GM23338 (cell line): ENCODE measurements at regions not wholly inside any gene's neighbourhood (a gene's known extent, or its start where the extent isn't known, plus 50 kb on each side); places are given as distances from the start of the nearest gene placed in this dataset.

ENCODE experiments used
- ATAC-seq: fragments of 200-7000 bp; cut with Tn5 transposase; 3 replicates; pipeline ENCODE4 v1.9.1; 2020
- DNase-seq: peaks from one replicate; pipeline ENCODE4 v3.0.0-alpha.2; 2015; ENCODE audit warnings: low spot score
- H2AFZ ChIP-seq: fragments of 200-600 bp; sonication (generic); 2 replicates; pipeline ENCODE4 v1.8.0; 2016; ENCODE audit warnings: antibody characterized with exemption, mild to moderate bottlenecking, moderate library complexity
- H3F3A ChIP-seq: fragments of 200-600 bp; sonication (generic); replicated peaks from 2 replicates; pipeline ENCODE4 v1.8.0; 2017; ENCODE audit warnings: antibody characterized with exemption, mixed run types, low read depth
- H3K27ac ChIP-seq: fragments of 200-600 bp; sonication (generic); 2 replicates; pipeline ENCODE4 v1.6.1; 2016; ENCODE audit warnings: low read depth
- H3K27me3 ChIP-seq: fragments of 200-600 bp; sonication (generic); 2 replicates; pipeline ENCODE4 v1.8.0; 2016; ENCODE audit warnings: mild to moderate bottlenecking, mixed run types, moderate library complexity; ENCODE audit not compliant: insufficient read depth
- H3K36me3 ChIP-seq: fragments of 200-600 bp; sonication (generic); 2 replicates; pipeline ENCODE4 v1.8.0; 2016; ENCODE audit warnings: mild to moderate bottlenecking; ENCODE audit not compliant: insufficient read depth
- H3K4me1 ChIP-seq: fragments of 200-600 bp; sonication (generic); 2 replicates; pipeline ENCODE4 v1.8.0; 2016; ENCODE audit warnings: mild to moderate bottlenecking, moderate library complexity; ENCODE audit not compliant: insufficient read depth
- H3K4me2 ChIP-seq: fragments of 200-600 bp; sonication (generic); 2 replicates; pipeline ENCODE4 v1.7.1; 2017; ENCODE audit warnings: mixed run types
- H3K4me3 ChIP-seq: fragments of 200-600 bp; sonication (generic); 2 replicates; pipeline ENCODE4 v1.6.1; 2016; ENCODE audit warnings: mixed run types
- H3K79me2 ChIP-seq: fragments of 200-600 bp; sonication (generic); replicated peaks from 2 replicates; pipeline ENCODE4 v1.8.0; 2017; ENCODE audit warnings: mild to moderate bottlenecking; ENCODE audit not compliant: insufficient read depth
- H3K9me2 ChIP-seq: fragments of 200-600 bp; sonication (generic); 2 replicates; pipeline ENCODE4 v1.8.0; 2017; ENCODE audit not compliant: insufficient read depth
- H4K20me1 ChIP-seq: fragments of 200-600 bp; sonication (generic); replicated peaks from 2 replicates; pipeline ENCODE4 v1.8.0; 2017; ENCODE audit warnings: mild to moderate bottlenecking; ENCODE audit not compliant: insufficient read depth
- H3K27ac Mint-ChIP-seq: 2 replicates; pipeline ENCODE4 v1.8.0; 2020; ENCODE audit warnings: inconsistent platforms, mild to moderate bottlenecking, moderate library complexity, mixed read lengths
- H3K27me3 Mint-ChIP-seq: 3 replicates; pipeline ENCODE4 v1.8.0; 2022; ENCODE audit warnings: low read depth, mild to moderate bottlenecking, moderate library complexity, mixed read lengths, inconsistent platforms; ENCODE audit not compliant: insufficient read depth, poor library complexity
- H3K36me3 Mint-ChIP-seq: 3 replicates; pipeline ENCODE4 v1.8.0; 2021; ENCODE audit warnings: low read depth, mild to moderate bottlenecking, inconsistent platforms, moderate library complexity, mixed read lengths
- H3K4me1 Mint-ChIP-seq: 3 replicates; pipeline ENCODE4 v1.8.0; 2020; ENCODE audit warnings: mild to moderate bottlenecking, inconsistent platforms, mixed read lengths
- H3K4me3 Mint-ChIP-seq: 3 replicates; pipeline ENCODE4 v1.8.0; 2021; ENCODE audit warnings: moderate library complexity, mild to moderate bottlenecking, inconsistent platforms, mixed read lengths
- H3K9me3 Mint-ChIP-seq: 3 replicates; pipeline ENCODE4 v1.8.0; 2020; ENCODE audit warnings: moderate library complexity, mild to moderate bottlenecking, inconsistent platforms, mixed read lengths
- CREB1 ChIP-seq: fragments of 250-450 bp; sonication (Bioruptor Pico); IDR thresholded peaks from 2 replicates; pipeline ENCODE4 v1.5.0; 2020; ENCODE audit warnings: low read depth, mild to moderate bottlenecking, moderate library complexity
- EZH2phosphoT487 ChIP-seq: fragments of 200-600 bp; sonication (generic); IDR thresholded peaks from one replicate; pipeline ENCODE4 v1.8.1; 2018; ENCODE audit warnings: antibody characterized with exemption; ENCODE audit not compliant: unreplicated experiment
- JUNB ChIP-seq: IDR thresholded peaks from one replicate; pipeline ENCODE4 v1.6.1; 2016; ENCODE audit warnings: antibody characterized with exemption; ENCODE audit not compliant: unreplicated experiment
- NANOG ChIP-seq: IDR thresholded peaks from 2 replicates; pipeline ENCODE4 v1.6.1; 2016; ENCODE audit warnings: antibody characterized with exemption, borderline replicate concordance
- POLR2AphosphoS5 ChIP-seq: IDR thresholded peaks from 2 replicates; pipeline ENCODE4 v1.6.1; 2016; ENCODE audit warnings: antibody characterized with exemption, low read depth
- STAT1 ChIP-seq: IDR thresholded peaks from one replicate; pipeline ENCODE4 v1.6.1; 2016; ENCODE audit warnings: antibody characterized with exemption; ENCODE audit not compliant: unreplicated experiment
- ZNF114 ChIP-seq: fragments of 250-450 bp; sonication (Bioruptor Pico); IDR thresholded peaks from 2 replicates; pipeline ENCODE4 v1.5.0; 2020; ENCODE audit warnings: mild to moderate bottlenecking, moderate library complexity
- ZNF331 ChIP-seq: fragments of 250-450 bp; sonication (Bioruptor Pico); IDR thresholded peaks from 2 replicates; pipeline ENCODE4 v1.5.0; 2020; ENCODE audit warnings: low read depth, mild to moderate bottlenecking, moderate library complexity
- TF ChIP-seq, protein P1 (sequence below): fragments of 250-450 bp; sonication (Bioruptor Pico); IDR thresholded peaks from 2 replicates; pipeline ENCODE4 v1.5.0; 2020; ENCODE audit warnings: mild to moderate bottlenecking, moderate library complexity
- TF ChIP-seq, protein P2 (sequence below): IDR thresholded peaks from one replicate; pipeline ENCODE4 v1.6.1; 2018; ENCODE audit warnings: antibody characterized with exemption; ENCODE audit not compliant: unreplicated experiment
- TF ChIP-seq, protein P3 (sequence below), 2 experiments: fragments of 200-600 bp in 1 of 2; sonication (generic) in 1 of 2; conservative IDR thresholded peaks; 2 replicates each; pipeline versions ENCODE4 v1.5.1 to v1.6.1; 2016 to 2017; ENCODE audit warnings: antibody characterized with exemption in 2 of 2, low read depth in 2 of 2, mild to moderate bottlenecking in 2 of 2, moderate library complexity in 1 of 2

DNA sequence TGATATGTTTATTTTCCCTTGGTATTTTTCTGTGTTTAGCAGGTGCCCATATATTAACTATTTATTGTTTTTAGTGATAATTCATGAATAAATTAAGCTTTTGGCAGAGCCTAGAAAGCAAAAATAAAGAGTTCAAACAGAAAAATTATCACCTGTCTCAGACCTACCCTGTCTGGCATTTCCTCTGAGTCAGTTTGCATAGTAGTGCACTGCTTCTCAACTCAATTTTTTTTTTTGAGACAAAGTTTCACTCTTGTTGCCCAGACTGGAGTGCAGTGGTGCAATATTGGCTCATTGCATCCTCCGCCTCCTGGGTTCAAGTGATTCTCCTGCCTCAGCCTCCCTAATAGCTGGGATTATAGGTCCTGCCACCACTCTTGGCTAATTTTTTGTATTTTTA lies 793.9 kb downstream of the SUCLG1 start:
- TF ChIP-seq EZH2phosphoT487, result no peak
- TF ChIP-seq STAT1, result no peak
- H3K4me2 ChIP-seq, result no peak overlapping the region
- H3K9me2 ChIP-seq, result peaks cover 6% of the 10 kb centered on the region; the same call in 1 of the 2 replicates
- H3K4me3 Mint-ChIP-seq, result no peak overlapping the region
- no peaks in the 10 kb centered on the region for H3K9me3 Mint-ChIP-seq
- DNase-seq, result no peak
- H3K27ac Mint-ChIP-seq, result no peak overlapping the region
- no peak overlapping the region for H3K4me3 ChIP-seq
- no peak overlapping the region for H3K27ac ChIP-seq
- no peaks in the 10 kb centered on the region for H3K4me1 Mint-ChIP-seq
- no peak for ATAC-seq
- no peak overlapping the region for H2AFZ ChIP-seq
- no peaks in the 10 kb centered on the region for H3K79me2 ChIP-seq
- no peaks in the 10 kb centered on the region for H3K27me3 Mint-ChIP-seq
- no peaks in the 10 kb centered on the region for H3K27me3 ChIP-seq
- H4K20me1 ChIP-seq, result no peaks in the 10 kb centered on the region
- H3K4me1 ChIP-seq, result no peaks in the 10 kb centered on the region
- no peaks in the 10 kb centered on the region for H3K36me3 ChIP-seq
- no peaks in the 10 kb centered on the region for H3K36me3 Mint-ChIP-seq
- no peaks in the 10 kb centered on the region for H3F3A ChIP-seq

DNA sequence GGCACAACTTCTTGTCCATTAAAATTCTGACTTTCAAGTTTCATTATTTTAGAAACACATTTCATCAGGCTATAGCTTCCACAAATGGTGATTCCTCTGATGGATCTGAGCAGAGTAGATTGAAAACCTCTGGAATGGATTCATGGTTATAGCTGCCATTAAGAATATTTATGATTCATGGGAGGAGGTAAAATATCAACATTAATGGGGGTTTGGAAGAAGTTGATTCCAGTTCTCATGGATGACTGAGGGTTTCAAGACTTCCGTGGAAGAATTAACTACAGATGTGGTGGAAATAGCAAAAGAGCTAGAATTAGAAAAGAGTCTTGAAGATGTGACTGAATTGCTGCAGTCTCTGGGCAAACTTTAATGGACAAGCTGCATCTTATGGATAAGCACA lies 797.4 kb downstream of the SUCLG1 start:
- H3K27ac Mint-ChIP-seq, result no peak overlapping the region
- no peaks in the 10 kb centered on the region for H3K4me1 Mint-ChIP-seq
- Histone ChIP-seq H3K27me3 (no peaks in the 10 kb centered on the region), H3K4me2 (no peak overlapping the region), H4K20me1 (no peaks in the 10 kb centered on the region), H3F3A (no peaks in the 10 kb centered on the region), H3K9me2 (no peaks in the 10 kb centered on the region), H3K36me3 (no peaks in the 10 kb centered on the region), H3K4me1 (no peaks in the 10 kb centered on the region), H3K27ac (no peak overlapping the region), H3K79me2 (no peaks in the 10 kb centered on the region), H2AFZ (0 out of 2 replicates have a peak overlapping the region, but pooled peaks have one; percentile 33), H3K4me3 (no peak overlapping the region)
- no peaks in the 10 kb centered on the region for H3K9me3 Mint-ChIP-seq
- DNase-seq, result no peak
- H3K4me3 Mint-ChIP-seq, result no peak overlapping the region
- ATAC-seq, result no peak
- H3K36me3 Mint-ChIP-seq, result no peaks in the 10 kb centered on the region
- H3K27me3 Mint-ChIP-seq, result no peaks in the 10 kb centered on the region
- TF ChIP-seq POLR2AphosphoS5 (no peak), ZNF114 (CRISPR knock-in tag) (no peak), JUNB (no peak), NANOG (no peak), ZNF331 (CRISPR knock-in tag) (no peak), EZH2phosphoT487 (no peak), STAT1 (no peak), CREB1 (CRISPR knock-in tag) (no peak)
- TF ChIP-seq, protein P1, sequence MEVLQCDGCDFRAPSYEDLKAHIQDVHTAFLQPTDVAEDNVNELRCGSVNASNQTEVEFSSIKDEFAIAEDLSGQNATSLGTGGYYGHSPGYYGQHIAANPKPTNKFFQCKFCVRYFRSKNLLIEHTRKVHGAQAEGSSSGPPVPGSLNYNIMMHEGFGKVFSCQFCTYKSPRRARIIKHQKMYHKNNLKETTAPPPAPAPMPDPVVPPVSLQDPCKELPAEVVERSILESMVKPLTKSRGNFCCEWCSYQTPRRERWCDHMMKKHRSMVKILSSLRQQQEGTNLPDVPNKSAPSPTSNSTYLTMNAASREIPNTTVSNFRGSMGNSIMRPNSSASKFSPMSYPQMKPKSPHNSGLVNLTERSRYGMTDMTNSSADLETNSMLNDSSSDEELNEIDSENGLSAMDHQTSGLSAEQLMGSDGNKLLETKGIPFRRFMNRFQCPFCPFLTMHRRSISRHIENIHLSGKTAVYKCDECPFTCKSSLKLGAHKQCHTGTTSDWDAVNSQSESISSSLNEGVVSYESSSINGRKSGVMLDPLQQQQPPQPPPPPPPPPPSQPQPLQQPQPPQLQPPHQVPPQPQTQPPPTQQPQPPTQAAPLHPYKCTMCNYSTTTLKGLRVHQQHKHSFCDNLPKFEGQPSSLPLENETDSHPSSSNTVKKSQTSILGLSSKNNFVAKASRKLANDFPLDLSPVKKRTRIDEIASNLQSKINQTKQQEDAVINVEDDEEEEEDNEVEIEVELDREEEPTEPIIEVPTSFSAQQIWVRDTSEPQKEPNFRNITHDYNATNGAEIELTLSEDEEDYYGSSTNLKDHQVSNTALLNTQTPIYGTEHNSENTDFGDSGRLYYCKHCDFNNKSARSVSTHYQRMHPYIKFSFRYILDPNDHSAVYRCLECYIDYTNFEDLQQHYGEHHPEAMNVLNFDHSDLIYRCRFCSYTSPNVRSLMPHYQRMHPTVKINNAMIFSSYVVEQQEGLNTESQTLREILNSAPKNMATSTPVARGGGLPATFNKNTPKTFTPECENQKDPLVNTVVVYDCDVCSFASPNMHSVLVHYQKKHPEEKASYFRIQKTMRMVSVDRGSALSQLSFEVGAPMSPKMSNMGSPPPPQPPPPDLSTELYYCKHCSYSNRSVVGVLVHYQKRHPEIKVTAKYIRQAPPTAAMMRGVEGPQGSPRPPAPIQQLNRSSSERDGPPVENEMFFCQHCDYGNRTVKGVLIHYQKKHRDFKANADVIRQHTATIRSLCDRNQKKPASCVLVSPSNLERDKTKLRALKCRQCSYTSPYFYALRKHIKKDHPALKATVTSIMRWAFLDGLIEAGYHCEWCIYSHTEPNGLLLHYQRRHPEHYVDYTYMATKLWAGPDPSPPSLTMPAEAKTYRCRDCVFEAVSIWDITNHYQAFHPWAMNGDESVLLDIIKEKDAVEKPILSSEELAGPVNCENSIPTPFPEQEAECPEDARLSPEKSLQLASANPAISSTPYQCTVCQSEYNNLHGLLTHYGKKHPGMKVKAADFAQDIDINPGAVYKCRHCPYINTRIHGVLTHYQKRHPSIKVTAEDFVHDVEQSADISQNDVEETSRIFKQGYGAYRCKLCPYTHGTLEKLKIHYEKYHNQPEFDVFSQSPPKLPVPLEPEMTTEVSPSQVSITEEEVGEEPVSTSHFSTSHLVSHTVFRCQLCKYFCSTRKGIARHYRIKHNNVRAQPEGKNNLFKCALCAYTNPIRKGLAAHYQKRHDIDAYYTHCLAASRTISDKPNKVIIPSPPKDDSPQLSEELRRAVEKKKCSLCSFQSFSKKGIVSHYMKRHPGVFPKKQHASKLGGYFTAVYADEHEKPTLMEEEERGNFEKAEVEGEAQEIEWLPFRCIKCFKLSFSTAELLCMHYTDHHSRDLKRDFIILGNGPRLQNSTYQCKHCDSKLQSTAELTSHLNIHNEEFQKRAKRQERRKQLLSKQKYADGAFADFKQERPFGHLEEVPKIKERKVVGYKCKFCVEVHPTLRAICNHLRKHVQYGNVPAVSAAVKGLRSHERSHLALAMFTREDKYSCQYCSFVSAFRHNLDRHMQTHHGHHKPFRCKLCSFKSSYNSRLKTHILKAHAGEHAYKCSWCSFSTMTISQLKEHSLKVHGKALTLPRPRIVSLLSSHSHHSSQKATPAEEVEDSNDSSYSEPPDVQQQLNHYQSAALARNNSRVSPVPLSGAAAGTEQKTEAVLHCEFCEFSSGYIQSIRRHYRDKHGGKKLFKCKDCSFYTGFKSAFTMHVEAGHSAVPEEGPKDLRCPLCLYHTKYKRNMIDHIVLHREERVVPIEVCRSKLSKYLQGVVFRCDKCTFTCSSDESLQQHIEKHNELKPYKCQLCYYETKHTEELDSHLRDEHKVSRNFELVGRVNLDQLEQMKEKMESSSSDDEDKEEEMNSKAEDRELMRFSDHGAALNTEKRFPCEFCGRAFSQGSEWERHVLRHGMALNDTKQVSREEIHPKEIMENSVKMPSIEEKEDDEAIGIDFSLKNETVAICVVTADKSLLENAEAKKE (CRISPR knock-in tag), result no peak
- TF ChIP-seq, protein P2, sequence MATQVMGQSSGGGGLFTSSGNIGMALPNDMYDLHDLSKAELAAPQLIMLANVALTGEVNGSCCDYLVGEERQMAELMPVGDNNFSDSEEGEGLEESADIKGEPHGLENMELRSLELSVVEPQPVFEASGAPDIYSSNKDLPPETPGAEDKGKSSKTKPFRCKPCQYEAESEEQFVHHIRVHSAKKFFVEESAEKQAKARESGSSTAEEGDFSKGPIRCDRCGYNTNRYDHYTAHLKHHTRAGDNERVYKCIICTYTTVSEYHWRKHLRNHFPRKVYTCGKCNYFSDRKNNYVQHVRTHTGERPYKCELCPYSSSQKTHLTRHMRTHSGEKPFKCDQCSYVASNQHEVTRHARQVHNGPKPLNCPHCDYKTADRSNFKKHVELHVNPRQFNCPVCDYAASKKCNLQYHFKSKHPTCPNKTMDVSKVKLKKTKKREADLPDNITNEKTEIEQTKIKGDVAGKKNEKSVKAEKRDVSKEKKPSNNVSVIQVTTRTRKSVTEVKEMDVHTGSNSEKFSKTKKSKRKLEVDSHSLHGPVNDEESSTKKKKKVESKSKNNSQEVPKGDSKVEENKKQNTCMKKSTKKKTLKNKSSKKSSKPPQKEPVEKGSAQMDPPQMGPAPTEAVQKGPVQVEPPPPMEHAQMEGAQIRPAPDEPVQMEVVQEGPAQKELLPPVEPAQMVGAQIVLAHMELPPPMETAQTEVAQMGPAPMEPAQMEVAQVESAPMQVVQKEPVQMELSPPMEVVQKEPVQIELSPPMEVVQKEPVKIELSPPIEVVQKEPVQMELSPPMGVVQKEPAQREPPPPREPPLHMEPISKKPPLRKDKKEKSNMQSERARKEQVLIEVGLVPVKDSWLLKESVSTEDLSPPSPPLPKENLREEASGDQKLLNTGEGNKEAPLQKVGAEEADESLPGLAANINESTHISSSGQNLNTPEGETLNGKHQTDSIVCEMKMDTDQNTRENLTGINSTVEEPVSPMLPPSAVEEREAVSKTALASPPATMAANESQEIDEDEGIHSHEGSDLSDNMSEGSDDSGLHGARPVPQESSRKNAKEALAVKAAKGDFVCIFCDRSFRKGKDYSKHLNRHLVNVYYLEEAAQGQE, result no peak
- TF ChIP-seq, protein P3, sequence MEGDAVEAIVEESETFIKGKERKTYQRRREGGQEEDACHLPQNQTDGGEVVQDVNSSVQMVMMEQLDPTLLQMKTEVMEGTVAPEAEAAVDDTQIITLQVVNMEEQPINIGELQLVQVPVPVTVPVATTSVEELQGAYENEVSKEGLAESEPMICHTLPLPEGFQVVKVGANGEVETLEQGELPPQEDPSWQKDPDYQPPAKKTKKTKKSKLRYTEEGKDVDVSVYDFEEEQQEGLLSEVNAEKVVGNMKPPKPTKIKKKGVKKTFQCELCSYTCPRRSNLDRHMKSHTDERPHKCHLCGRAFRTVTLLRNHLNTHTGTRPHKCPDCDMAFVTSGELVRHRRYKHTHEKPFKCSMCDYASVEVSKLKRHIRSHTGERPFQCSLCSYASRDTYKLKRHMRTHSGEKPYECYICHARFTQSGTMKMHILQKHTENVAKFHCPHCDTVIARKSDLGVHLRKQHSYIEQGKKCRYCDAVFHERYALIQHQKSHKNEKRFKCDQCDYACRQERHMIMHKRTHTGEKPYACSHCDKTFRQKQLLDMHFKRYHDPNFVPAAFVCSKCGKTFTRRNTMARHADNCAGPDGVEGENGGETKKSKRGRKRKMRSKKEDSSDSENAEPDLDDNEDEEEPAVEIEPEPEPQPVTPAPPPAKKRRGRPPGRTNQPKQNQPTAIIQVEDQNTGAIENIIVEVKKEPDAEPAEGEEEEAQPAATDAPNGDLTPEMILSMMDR (conservative IDR thresholded peaks at IDR 0.05; ENCODE audit: low read depth in 2 of 2), result no peak
